ENCODE measurements at regions not wholly inside any gene's neighbourhood (a gene's known extent, or its start where the extent isn't known, plus 50 kb on each side); places are given as distances from the start of the nearest gene placed in this dataset.

GRCh38 chr5:148880696-148881095 is 54.3 kb downstream of the ADRB2 start:
- TF ChIP-seq CTCF (IDR thresholded peaks at IDR 0.05): no peak
- TF ChIP-seq POLR2A (IDR thresholded peaks at IDR 0.05): no peak
